MCF 10A (cell line): ENCODE measurements at regions not wholly inside any gene's neighbourhood (a gene's known extent, or its start where the extent isn't known, plus 50 kb on each side); places are given as distances from the start of the nearest gene placed in this dataset.
A peak's percentile ranks its signal among the peaks of the same experiment; 100 is the strongest.

Source experiments
- BruUV-seq: library from RNA; stranded (reverse); fragments of 400-500 nt; replicated peaks from 2 replicates; lab custom pipeline; 2021; lab: Mats Ljungman, UMichigan
- CTCF ChIA-PET: fragments of 300-600 bp; sonication (Branson Sonifier 250); formaldehyde crosslinking; extraction: SDS; loops from one replicate; lab custom pipeline; 2021; ENCODE audit warnings: antibody characterized with exemption, inconsistent platforms; lab: Yijun Ruan, JAX
- POLR2A ChIA-PET: fragments of 300-600, 350-650 bp; sonication (Branson Sonifier 250); formaldehyde crosslinking; extraction: SDS; loops from one replicate; lab custom pipeline; 2020; ENCODE audit warnings: antibody characterized with exemption, inconsistent platforms; lab: Yijun Ruan, JAX
- DNase-seq: peaks from one replicate; pipeline ENCODE4 v3.0.0-alpha.2; 2018; ENCODE audit not compliant: unreplicated experiment
- H3K27ac Mint-ChIP-seq: one replicate; pipeline ENCODE4 v1.8.0; 2022; ENCODE audit warnings: mild to moderate bottlenecking, low read depth, mixed read lengths; ENCODE audit not compliant: unreplicated experiment
- H3K27me3 Mint-ChIP-seq: one replicate; pipeline ENCODE4 v1.8.0; 2022; ENCODE audit warnings: mixed read lengths; ENCODE audit not compliant: insufficient read depth, unreplicated experiment
- H3K36me3 Mint-ChIP-seq: one replicate; pipeline ENCODE4 v1.8.0; 2022; ENCODE audit warnings: mild to moderate bottlenecking, moderate library complexity, mixed read lengths; ENCODE audit not compliant: insufficient read depth, unreplicated experiment
- H3K4me1 Mint-ChIP-seq: one replicate; pipeline ENCODE4 v1.8.0; 2022; ENCODE audit warnings: mixed read lengths; ENCODE audit not compliant: insufficient read depth, unreplicated experiment
- H3K4me3 Mint-ChIP-seq: one replicate; pipeline ENCODE4 v1.8.0; 2022; ENCODE audit warnings: mild to moderate bottlenecking, moderate library complexity, mixed read lengths; ENCODE audit not compliant: unreplicated experiment
- H3K9me3 Mint-ChIP-seq: one replicate; pipeline ENCODE4 v1.8.0; 2022; ENCODE audit warnings: mixed read lengths; ENCODE audit not compliant: unreplicated experiment
- CTCF ChIP-seq: fragments of 200-600 bp; IDR thresholded peaks from one replicate; pipeline ENCODE4 v1.8.0; 2022; ENCODE audit warnings: antibody characterized with exemption, mild to moderate bottlenecking; ENCODE audit not compliant: unreplicated experiment
- intact Hi-C: fragments of 100-400 bp; cut with micrococcal nuclease; formaldehyde crosslinking; loops from 2 replicates; pipeline ENCODE4 v1.14.1; 2022

DNA sequence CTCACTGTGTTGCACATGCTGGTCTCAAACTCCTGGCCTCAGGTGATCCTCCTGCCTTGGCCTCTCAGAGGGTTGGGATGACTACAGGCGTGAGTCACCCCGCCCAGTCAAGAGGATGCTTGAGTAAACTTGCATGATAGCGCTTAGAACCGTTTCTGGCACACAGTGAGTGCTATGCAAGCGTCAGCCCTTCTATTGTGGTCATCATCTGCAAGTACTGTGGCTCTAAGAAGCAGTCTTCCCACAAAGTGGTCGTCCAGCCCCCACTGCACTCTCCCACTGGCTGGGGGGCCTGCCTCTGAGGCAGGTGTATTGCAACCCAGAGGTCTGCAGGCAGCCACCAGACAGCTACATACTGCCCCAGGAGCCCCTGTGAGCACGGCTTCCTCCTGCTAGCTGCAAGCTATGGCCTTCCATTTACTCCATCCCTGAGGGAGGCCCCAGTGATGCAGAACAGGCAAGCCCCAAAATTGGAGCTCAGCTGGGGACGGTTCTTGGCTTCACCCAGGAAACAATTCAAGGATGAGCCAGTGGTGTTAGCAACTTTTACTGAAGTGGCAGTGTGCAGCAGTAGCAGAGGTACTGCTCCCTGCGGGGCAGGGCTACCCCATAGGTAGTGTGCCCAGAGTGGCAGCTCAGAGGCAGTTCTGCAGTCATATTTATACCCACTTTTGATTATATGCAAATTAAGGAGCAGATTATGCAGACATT lies 95.4 kb downstream of the LSM3 start:
- Mint-ChIP-seq H3K27ac (no peak overlapping the region), H3K4me1 (no peaks in the 10 kb centered on the region), H3K4me3 (no peak overlapping the region), H3K9me3 (no peaks in the 10 kb centered on the region), H3K36me3 (no peaks in the 10 kb centered on the region), H3K27me3 (no peaks in the 10 kb centered on the region)
- ChIA-PET CTCF (interaction anchor here (0.5 to 0.7 kb wide), 2 partner anchors 19 to 621 kb away, joined by 3 read pairs; no protein-coding TSS in a partner anchor), POLR2A (no interaction called here)
- BruUV-seq, result no TSS peak
- TF ChIP-seq CTCF, result no peak
- intact Hi-C loops, result no loop called here
- peak; percentile 39 for DNase-seq

- ChIA-PET POLR2A (no interaction called here), CTCF (interaction anchor here (0.5 to 0.7 kb wide), 2 partner anchors 19 to 620 kb away, joined by 3 read pairs; no protein-coding TSS in a partner anchor)
- Mint-ChIP-seq H3K27ac (no peak overlapping the region), H3K4me3 (no peak overlapping the region), H3K27me3 (no peaks in the 10 kb centered on the region), H3K4me1 (no peaks in the 10 kb centered on the region), H3K9me3 (no peaks in the 10 kb centered on the region), H3K36me3 (no peaks in the 10 kb centered on the region)
- no peak for TF ChIP-seq CTCF
- BruUV-seq, result no TSS peak
- DNase-seq, result no peak
- intact Hi-C loops, result no loop called here
Measured at GRCh38 chr3:14274612-14274936, 96.0 kb downstream of the LSM3 start.

GRCh38 chr3:14274999-14275961 lies 96.7 kb downstream of the LSM3 start:
- DNase-seq, result peak; percentile 43
- BruUV-seq, result no TSS peak
- no peaks in the 10 kb centered on the region for H3K27me3 Mint-ChIP-seq
- no peaks in the 10 kb centered on the region for H3K4me1 Mint-ChIP-seq
- H3K36me3 Mint-ChIP-seq, result no peaks in the 10 kb centered on the region
- H3K27ac Mint-ChIP-seq, result no peak overlapping the region
- CTCF ChIA-PET, result interaction anchor here (0.8 to 2.0 kb wide), 2 partner anchors 72 to 201 kb away, joined by 3 to 9 read pairs; no protein-coding TSS in a partner anchor
- POLR2A ChIA-PET, result no interaction called here
- TF ChIP-seq CTCF, result peak; percentile 6
- H3K9me3 Mint-ChIP-seq, result no peaks in the 10 kb centered on the region
- intact Hi-C loops, result no loop called here
- no peak overlapping the region for H3K4me3 Mint-ChIP-seq
